HepG2 (cell line): ENCODE measurements at regions not wholly inside any gene's neighbourhood (a gene's known extent, or its start where the extent isn't known, plus 50 kb on each side); places are given as distances from the start of the nearest gene placed in this dataset.
A peak's percentile ranks its signal among the peaks of the same experiment; 100 is the strongest.

Experiments
- ATAC-seq: fragments of 200-7000 bp; cut with Tn5 transposase; 3 replicates; pipeline ENCODE4 v1.9.1; 2020; ENCODE audit warnings: mild to moderate bottlenecking, moderate library complexity
- BruUV-seq: library from RNA; stranded (reverse); fragments of 400-500 nt; replicated peaks from 2 replicates; lab custom pipeline; 2021; lab: Mats Ljungman, UMichigan
- CTCF ChIA-PET: fragments of 300-600 bp; formaldehyde crosslinking; extraction: SDS; loops from one replicate; lab custom pipeline; 2021; ENCODE audit warnings: low total read pairs, inconsistent platforms, low intra/inter-chr PET ratio; lab: Yijun Ruan, JAX
- POLR2A ChIA-PET: fragments of 350-600 bp; sonication (Branson Sonifier 250); formaldehyde crosslinking; loops from one replicate; lab custom pipeline; 2020; ENCODE audit warnings: antibody characterized with exemption, inconsistent platforms; lab: Yijun Ruan, JAX
- DNase-seq: peaks from one replicate; pipeline ENCODE4 v3.0.0-alpha.2; 2015; ENCODE audit warnings: low spot score
- FAIRE-seq: peaks from 3 replicates; lab custom pipeline; 2011; peaks lifted over from hg19 to GRCh38; lab: Jason Lieb, UNC
- H2AFZ ChIP-seq: one replicate; pipeline ENCODE4 v1.6.1; 2011; ENCODE audit warnings: low read length, inconsistent platforms
- H3K27ac ChIP-seq: fragments of 300-600 bp; 3 replicates; pipeline ENCODE4 v1.8.0; 2011; ENCODE audit warnings: mixed run types, mild to moderate bottlenecking, mixed read lengths, low read length, inconsistent platforms; ENCODE audit not compliant: insufficient read depth; ENCODE audit errors: extremely low read length
- H3K27me3 ChIP-seq, 2 experiments: fragments of 200-600 bp in 1 of 2; 2 replicates in 1 of 2; 3 replicates in 1 of 2; pipeline versions ENCODE4 v1.6.0 to v1.8.0; 2011; ENCODE audit warnings: low read length in 2 of 2, mild to moderate bottlenecking in 2 of 2, moderate library complexity in 2 of 2, inconsistent platforms in 1 of 2; ENCODE audit not compliant: insufficient read depth in 2 of 2, control insufficient read depth in 1 of 2
- H3K36me3 ChIP-seq, 2 experiments: fragments of 200-600 bp in 1 of 2; replicated peaks in 1 of 2; 2 replicates in 1 of 2; 3 replicates in 1 of 2; pipeline versions ENCODE4 v1.5.1 to v1.8.0; 2011; ENCODE audit warnings: low read length in 2 of 2, inconsistent platforms in 1 of 2; ENCODE audit not compliant: insufficient read depth in 2 of 2, control insufficient read depth in 1 of 2
- H3K4me1 ChIP-seq: 2 replicates; pipeline ENCODE4 v1.5.1; 2012; ENCODE audit warnings: low read length, inconsistent platforms; ENCODE audit not compliant: insufficient read depth
- H3K4me2 ChIP-seq: 2 replicates; pipeline ENCODE4 v1.6.0; 2011; ENCODE audit warnings: low read depth, low read length, inconsistent platforms
- H3K4me3 ChIP-seq, 3 experiments: fragments of 200-600 bp in 1 of 3; sonication (generic), shearing (Covaris generic) in 1 of 3; replicated peaks in 1 of 3; 2 replicates each; pipeline ENCODE4 v1.5.1; 2011 to 2016; ENCODE audit warnings: low read length in 3 of 3, inconsistent platforms in 2 of 3, low read depth in 2 of 3, mild to moderate bottlenecking in 2 of 3, control low read depth in 1 of 3, mixed read lengths in 1 of 3; ENCODE audit not compliant: insufficient read depth in 1 of 3
- H3K79me2 ChIP-seq: one replicate; pipeline ENCODE4 v1.6.1; 2011; ENCODE audit warnings: low read length, inconsistent platforms; ENCODE audit not compliant: insufficient read depth
- H3K9ac ChIP-seq: 2 replicates; pipeline ENCODE4 v1.6.0; 2011; ENCODE audit warnings: mild to moderate bottlenecking, low read depth, low read length, inconsistent platforms; ENCODE audit not compliant: insufficient read depth
- H3K9me3 ChIP-seq: 2 replicates; pipeline ENCODE4 v1.5.1; 2012; ENCODE audit warnings: mild to moderate bottlenecking, low read length
- H4K20me1 ChIP-seq: 2 replicates; pipeline ENCODE4 v1.6.0; 2011; ENCODE audit warnings: inconsistent platforms, mild to moderate bottlenecking, low read length, moderate library complexity; ENCODE audit not compliant: insufficient read depth
- DR1 ChIP-seq: sonication (generic); formaldehyde crosslinking; IDR thresholded peaks from 2 replicates; pipeline ENCODE4 v1.8.0; 2021; ENCODE audit warnings: mild to moderate bottlenecking, missing genetic modification reagents, inconsistent platforms
- HNRNPK ChIP-seq: fragments of 200-400 bp; formaldehyde crosslinking; IDR thresholded peaks from 2 replicates; pipeline ENCODE4 v1.6.1; 2018; ENCODE audit warnings: low read length, low read depth, moderate library complexity, mild to moderate bottlenecking; ENCODE audit not compliant: poor library complexity, severe bottlenecking
- NR2F6 ChIP-seq, 2 experiments: IDR thresholded peaks; 2 replicates each; pipeline ENCODE4 v1.6.1; 2016; ENCODE audit warnings: antibody characterized with exemption in 1 of 2, mild to moderate bottlenecking in 1 of 2
- ONECUT2 ChIP-seq: sonication (generic); formaldehyde crosslinking; IDR thresholded peaks from 2 replicates; pipeline ENCODE4 v1.4.0; 2020; ENCODE audit warnings: missing genetic modification reagents
- RBM22 ChIP-seq: fragments of 200-400 bp; formaldehyde crosslinking; optimal IDR thresholded peaks from 2 replicates; pipeline ENCODE3; 2017; ENCODE audit warnings: mild to moderate bottlenecking, low read length, moderate library complexity
- TBX3 ChIP-seq: fragments of 450-650 bp; IDR thresholded peaks from 2 replicates; pipeline ENCODE4 v1.6.1; 2017; ENCODE audit warnings: antibody characterized with exemption, mild to moderate bottlenecking, inconsistent platforms, borderline replicate concordance
- TP53 ChIP-seq: sonication (generic); formaldehyde crosslinking; conservative IDR thresholded peaks from 2 replicates; pipeline ENCODE4 v1.4.0; 2020; ENCODE audit warnings: missing genetic modification reagents
- ZBTB1 ChIP-seq: sonication (generic); formaldehyde crosslinking; IDR thresholded peaks from 2 replicates; pipeline ENCODE4 v1.4.0; 2020; ENCODE audit warnings: missing genetic modification reagents, borderline replicate concordance
- ZNF614 ChIP-seq: IDR thresholded peaks from 2 replicates; pipeline ENCODE4 v1.6.1; 2018; ENCODE audit warnings: missing biosample characterization, missing genetic modification reagents, inconsistent platforms, borderline replicate concordance
- ZNF703 ChIP-seq: sonication (generic); formaldehyde crosslinking; IDR thresholded peaks from 2 replicates; pipeline ENCODE4 v1.5.1; 2020; ENCODE audit warnings: missing genetic modification reagents, mild to moderate bottlenecking, moderate library complexity, borderline replicate concordance
- WGBS: methylation state at CpG from one replicate; pipeline ENCODE4 v1.1.6; 2017; ENCODE audit warnings: low lambda C conversion rate; 5-methylcytosine and 5-hydroxymethylcytosine counted together
- in situ Hi-C: cut with HindIII; loops from 2 replicates; pipeline ENCODE4 v1.10.0; 2017; ENCODE audit warnings: low pct_unique_long_range_greater_than_20kb; ENCODE audit not compliant: extremely low pct_ligation_motif_present
- intact Hi-C: fragments of 100-400 bp; cut with micrococcal nuclease; formaldehyde crosslinking; loops from one replicate; pipeline ENCODE4 v1.10.0; 2022; ENCODE audit not compliant: unreplicated experiment

DNA sequence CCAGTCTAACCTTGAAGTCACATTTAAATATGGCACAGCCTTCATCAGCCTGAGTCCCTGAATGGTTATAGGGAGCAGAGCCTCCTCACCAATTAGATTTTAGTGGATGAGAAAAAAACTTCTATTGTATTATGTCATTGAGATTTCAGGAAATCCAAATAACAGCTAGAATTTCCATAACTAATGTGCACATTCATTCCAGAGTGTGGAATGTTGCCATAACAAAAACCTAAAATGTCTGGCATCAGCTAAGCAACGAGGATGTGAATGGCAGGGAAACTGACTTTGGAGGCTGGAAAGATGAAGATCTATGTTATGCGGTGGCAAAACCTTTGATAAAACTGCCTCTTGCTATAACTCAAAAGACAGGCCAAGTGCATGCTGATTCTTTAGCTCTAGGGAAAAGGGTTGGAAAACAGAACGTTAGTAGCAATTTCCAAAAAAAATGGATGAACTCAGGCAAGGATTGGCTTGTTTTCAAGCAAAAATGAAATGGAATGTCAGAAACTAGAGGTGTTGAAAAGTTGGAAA lies 91.3 kb upstream of the NFIB start:
- TF ChIP-seq ZNF703: no peak
- TF ChIP-seq RBM22: no peak
- no peak for TF ChIP-seq TP53 (CRISPR knock-in tag)
- TF ChIP-seq ZBTB1: no peak
- no peak for TF ChIP-seq NR2F6 (IDR thresholded peaks at IDR 0.05)
- TF ChIP-seq NR2F6 (CRISPR knock-in tag; IDR thresholded peaks at IDR 0.05): no peak
- TF ChIP-seq DR1 (CRISPR knock-in tag): no peak
- no peak for TF ChIP-seq TBX3
- TF ChIP-seq ZNF614 (CRISPR knock-in tag): no peak
- H3K9ac ChIP-seq: no peak overlapping the region

DNA sequence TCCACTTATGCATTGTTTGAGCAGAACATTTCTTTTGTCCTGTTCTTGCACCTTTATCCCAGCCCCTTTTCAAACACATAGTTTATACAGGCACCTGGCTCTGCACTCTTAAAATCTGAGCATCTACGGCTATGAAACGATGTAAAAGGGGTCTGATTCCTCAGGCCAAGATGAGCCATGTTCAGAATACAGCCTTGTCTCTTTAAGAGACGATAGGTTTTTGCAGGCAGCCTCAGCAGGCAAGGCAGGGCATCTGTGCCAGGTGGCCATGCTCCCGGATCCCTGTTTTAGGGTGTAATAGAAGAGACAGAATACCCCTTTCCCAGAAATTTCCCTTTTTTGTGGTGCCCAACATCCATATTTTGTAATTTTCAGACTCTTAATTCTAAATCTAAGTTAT lies 89.1 kb upstream of the NFIB start:
- DNase-seq (no peak), ATAC-seq (no peak), FAIRE-seq (no peak)
- H3K79me2 ChIP-seq: no peaks in the 10 kb centered on the region
- no peaks in the 10 kb centered on the region; a peak in 1 of 5 replicates for H3K27me3 ChIP-seq
- intact Hi-C loops: no loop called here
- H3K4me3 ChIP-seq: no peak overlapping the region
- H3K4me1 ChIP-seq: no peaks in the 10 kb centered on the region
- no peak for TF ChIP-seq ONECUT2 (CRISPR knock-in tag)
- TF ChIP-seq HNRNPK: peak; percentile 77
- no peaks in the 10 kb centered on the region for H4K20me1 ChIP-seq
- 3% methylated on average over 4 of the region's 4 CpGs for WGBS
- ChIA-PET CTCF (no interaction called here), POLR2A (no interaction called here)
- H3K4me2 ChIP-seq: no peak overlapping the region
- BruUV-seq: no TSS peak
- no peaks in the 10 kb centered on the region for H3K36me3 ChIP-seq
- in situ Hi-C loops: no loop called here
- no peaks in the 10 kb centered on the region for H3K9me3 ChIP-seq
- H2AFZ ChIP-seq: no peak overlapping the region
- no peak overlapping the region for H3K9ac ChIP-seq
- H3K27ac ChIP-seq: no peak overlapping the region

More for the DNA sequence above, 91.3 kb upstream of the NFIB start:
- DNase-seq (no peak), FAIRE-seq (no peak), ATAC-seq (no peak)
- Histone ChIP-seq H3K4me3 (no peak overlapping the region), H3K27me3 (no peaks in the 10 kb centered on the region; a peak in 1 of 5 replicates), H3K79me2 (no peaks in the 10 kb centered on the region), H3K4me1 (no peaks in the 10 kb centered on the region), H2AFZ (no peak overlapping the region), H3K36me3 (no peaks in the 10 kb centered on the region), H3K4me2 (no peak overlapping the region), H3K27ac (no peak overlapping the region), H4K20me1 (no peaks in the 10 kb centered on the region), H3K9me3 (no peaks in the 10 kb centered on the region)
- intact Hi-C loops (no loop called here), in situ Hi-C loops (no loop called here)
- 35% methylated on average over 3 of the region's 3 CpGs for WGBS
- ChIA-PET CTCF (no interaction called here), POLR2A (no interaction called here)
- no TSS peak for BruUV-seq
